ENCODE measurements at regions not wholly inside any gene's neighbourhood (a gene's known extent, or its start where the extent isn't known, plus 50 kb on each side); places are given as distances from the start of the nearest gene placed in this dataset.

- DNase-seq = no peak
Observed at GRCh38 chr1:103854279-103854678, 104.6 kb downstream of the AMY1C start.

- DNase-seq = no peak
Observed at GRCh38 chr1:103859721-103860120, 110.0 kb downstream of the AMY1C start.

- no peak for DNase-seq
Observed at GRCh38 chr1:103898576-103899345, 149.1 kb downstream of the AMY1C start.

- DNase-seq = no peak
Observed at GRCh38 chr1:103900005-103900404, 150.3 kb downstream of the AMY1C start.

- no peak for DNase-seq
Observed at GRCh38 chr1:103901072-103901471, 151.4 kb downstream of the AMY1C start.

DNA sequence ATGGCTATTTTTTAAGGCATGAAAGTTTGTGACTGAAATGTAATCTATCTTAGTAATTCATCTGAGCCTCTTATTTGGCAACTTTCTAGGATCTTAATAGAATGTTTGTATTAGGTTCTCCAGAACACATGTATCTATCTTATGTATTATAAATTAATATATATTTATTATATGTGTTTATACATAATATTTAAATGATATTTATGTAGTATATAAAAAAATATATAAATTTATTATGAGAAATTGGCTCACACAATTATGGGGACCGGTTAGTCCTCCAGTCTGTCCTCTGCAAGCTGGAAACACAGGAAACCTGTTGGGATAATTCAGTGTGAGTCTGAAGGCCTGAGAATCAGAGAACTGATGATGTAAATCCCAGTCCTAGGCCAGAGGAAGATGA, 155.7 kb downstream of the AMY1C start:
- DNase-seq = no peak

GRCh38 chr1:103911450-103911849, 161.8 kb downstream of the AMY1C start:
- DNase-seq = no peak

GRCh38 chr1:103917795-103918194, 168.1 kb downstream of the AMY1C start:
- DNase-seq = no peak

DNA sequence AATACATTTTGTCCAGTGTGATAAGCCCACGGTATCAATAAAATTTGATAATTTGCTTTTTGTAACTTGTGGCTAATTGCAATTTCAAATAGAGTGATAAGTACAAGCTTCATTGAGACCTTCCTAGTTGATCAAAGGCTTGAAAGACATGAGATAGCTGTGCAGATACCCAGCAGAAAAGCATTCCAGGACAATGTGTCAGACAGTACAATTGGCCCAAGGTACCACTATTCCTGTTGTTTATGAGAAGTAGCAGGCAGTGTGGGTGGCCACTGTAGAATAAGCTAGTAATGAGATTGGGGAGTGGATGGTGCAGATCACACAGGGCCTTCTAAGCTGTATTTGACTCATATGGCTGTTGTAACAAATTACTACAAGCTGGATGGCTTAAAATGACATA, 182.2 kb downstream of the AMY1C start:
- DNase-seq = no peak

DNA sequence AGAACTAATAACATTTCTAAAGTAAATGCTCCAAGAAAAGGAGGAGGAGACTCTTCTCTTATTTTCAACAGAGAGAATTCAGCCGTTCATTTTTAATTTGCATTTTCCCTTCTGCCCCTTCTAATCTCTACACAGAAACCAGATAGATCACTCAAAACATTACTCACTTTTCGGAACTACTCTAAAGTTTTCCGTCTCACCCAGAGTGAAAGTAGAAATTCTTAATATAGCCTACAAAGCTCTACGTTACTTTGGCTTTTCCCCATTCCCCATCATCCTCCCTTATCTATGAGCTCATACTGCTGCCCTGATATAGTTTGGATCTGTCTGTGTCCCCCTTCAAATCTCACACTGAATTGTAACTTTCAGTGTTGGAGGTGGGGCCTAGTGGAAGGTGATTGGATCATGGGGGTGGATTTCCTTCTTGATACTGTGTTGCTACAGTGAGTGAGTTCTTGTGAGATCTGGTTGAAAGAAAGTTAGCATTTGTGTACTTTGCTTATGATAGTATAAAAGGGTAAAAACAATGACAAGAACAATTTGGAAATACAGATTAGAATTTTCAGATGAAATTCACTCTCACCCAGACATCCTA, 188.2 kb downstream of the AMY1C start:
- no peak for DNase-seq

- no peak for DNase-seq
Observed at GRCh38 chr1:103941086-103941485, 191.4 kb downstream of the AMY1C start.

DNA sequence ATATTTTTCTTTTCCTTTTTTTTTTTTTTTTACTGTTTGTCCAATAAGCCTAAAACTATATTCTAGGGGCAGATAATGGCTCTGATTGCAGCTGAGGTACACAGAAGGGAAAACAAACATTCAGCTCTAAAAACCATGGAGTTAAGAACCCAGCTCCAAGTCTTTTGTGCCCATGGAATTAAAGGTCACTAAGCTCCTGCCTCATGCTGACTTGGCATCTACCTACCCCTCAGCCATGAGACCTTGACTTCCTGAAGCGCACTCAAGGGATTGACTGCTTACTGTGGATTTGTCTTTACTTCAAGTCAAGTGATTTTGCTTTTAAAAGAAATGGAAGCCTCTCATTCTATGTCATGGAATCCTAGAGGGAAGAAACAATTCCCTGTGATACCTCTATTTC, 192.3 kb downstream of the AMY1C start:
- DNase-seq = no peak

DNA sequence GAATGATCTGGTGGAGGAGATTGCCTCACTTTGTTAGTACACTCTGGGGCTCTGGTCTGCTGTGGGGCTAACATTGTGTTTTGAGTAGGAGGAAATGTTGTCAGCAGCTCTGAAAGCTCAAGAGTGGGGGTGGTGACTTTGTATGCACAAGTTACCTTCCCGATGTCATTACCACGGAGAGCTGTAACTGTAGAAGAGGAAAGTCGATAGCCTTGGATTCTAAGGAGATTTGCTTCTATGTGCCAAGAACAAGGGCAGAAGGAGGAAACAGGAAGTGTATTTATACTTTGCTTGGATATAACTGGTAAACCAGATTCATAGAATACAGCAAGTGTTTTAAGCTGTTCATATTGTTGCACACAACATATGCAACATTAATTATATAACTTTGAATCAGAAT, 196.1 kb downstream of the AMY1C start:
- DNase-seq = no peak

DNA sequence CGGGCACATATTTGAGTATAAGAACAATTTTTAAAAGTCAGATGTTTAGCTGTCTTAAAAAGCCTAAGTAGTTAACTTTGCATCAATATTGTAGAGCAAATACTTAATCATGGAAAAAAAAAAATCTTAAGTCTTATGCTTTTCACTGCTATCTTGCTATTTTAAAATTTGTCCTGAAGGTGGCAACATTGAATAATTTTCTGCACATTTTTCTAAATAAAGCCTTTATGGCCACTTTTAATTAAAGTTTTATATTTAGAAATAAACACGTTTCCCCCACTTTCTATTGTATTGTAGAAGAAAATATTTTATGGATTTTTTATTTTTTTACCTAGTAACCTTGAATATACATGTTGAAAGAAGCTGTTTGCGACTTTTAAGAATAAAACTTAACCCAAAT, 198.8 kb downstream of the AMY1C start:
- peak; percentile 28 for DNase-seq

- DNase-seq = no peak
Observed at GRCh38 chr1:103949779-103950178, 200.1 kb downstream of the AMY1C start.

DNA sequence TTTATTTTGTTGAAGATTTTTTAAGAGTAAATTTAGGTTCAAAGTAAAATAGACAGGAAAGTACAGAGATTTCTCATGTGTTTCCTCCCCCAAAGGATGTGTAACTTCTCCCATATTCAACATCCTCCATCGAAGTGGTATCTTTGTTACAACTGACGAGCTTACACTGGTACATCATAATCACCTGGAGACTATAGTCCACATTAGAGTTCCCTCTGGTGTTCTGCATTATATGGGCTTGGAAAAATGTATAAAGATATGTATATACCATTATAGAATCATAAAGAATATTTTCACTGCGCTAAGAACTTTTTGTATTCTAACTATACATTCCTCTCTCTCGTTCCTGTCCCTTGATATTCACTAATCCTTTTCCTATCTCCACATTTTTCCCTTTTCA, 203.7 kb downstream of the AMY1C start:
- no peak for DNase-seq

- DNase-seq = no peak
Observed at GRCh38 chr1:103958699-103959098, 209.0 kb downstream of the AMY1C start.

DNA sequence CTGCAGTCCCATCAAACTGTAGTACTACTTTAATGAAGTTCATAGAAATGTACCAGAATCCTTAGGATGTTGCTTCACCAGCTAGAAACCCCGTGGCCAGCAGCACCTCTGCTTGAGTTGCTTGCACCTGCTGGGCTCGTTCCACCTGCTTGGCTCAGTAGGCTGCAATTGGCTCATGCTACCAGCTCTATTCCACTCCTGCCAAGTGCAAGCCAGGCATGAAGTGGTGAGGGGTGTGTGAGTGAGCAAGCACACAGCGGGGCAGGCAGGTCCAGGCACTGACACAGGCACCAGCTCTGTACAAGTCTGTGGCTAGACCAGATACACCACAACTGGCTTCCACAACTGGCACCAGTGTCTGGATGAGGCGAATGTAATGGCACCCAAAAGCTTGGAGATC, 209.9 kb downstream of the AMY1C start:
- DNase-seq = no peak

DNA sequence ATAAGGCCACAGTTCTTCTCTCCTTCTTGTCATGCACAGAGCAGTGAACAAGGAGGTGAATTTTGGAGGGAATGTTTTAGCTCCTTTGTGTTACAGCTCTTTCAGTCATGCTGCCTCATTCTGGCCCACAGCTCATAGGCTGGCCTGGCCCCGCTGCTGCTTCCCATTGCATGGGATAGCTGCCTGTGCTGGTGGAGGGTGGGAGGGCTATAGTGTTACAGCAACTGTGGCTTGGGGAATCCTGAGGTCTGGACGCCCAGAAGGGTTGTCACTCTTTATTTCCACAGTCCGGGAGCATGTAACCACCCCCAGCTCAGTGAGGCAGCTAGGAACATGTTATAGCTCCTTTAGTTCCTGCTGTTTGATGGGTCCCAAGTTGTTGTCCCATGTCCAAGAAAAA, 210.3 kb downstream of the AMY1C start:
- no peak for DNase-seq

GRCh38 chr1:103960710-103961109, 211.0 kb downstream of the AMY1C start:
- no peak for DNase-seq

GRCh38 chr1:103986792-103987191, 237.1 kb downstream of the AMY1C start:
- DNase-seq = no peak

DNA sequence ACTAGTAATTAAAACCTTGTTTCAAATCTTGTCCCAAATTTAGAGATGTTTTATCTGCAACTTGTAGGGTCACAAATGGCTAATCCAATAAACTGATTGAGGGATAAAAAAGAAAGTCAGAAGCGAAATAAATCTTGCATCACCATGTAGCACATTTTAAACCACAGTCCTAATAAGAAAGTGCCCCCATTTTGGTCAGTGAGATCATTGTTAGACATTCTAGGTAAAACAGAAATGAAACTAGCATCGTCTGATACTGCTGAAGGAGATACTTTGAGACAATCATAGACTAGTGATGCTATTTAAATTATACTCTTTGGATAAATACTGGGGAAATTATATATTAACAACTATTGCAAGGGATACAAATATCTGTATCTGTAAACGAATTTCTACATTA, 247.9 kb downstream of the AMY1C start:
- no peak for DNase-seq

- no peak for DNase-seq
Observed at GRCh38 chr1:104018922-104019674, 269.4 kb downstream of the AMY1C start.

GRCh38 chr1:104019675-104020049, 270.0 kb downstream of the AMY1C start:
- DNase-seq = no peak
